ENCODE measurements at regions not wholly inside any gene's neighbourhood (a gene's known extent, or its start where the extent isn't known, plus 50 kb on each side); places are given as distances from the start of the nearest gene placed in this dataset.

DNA sequence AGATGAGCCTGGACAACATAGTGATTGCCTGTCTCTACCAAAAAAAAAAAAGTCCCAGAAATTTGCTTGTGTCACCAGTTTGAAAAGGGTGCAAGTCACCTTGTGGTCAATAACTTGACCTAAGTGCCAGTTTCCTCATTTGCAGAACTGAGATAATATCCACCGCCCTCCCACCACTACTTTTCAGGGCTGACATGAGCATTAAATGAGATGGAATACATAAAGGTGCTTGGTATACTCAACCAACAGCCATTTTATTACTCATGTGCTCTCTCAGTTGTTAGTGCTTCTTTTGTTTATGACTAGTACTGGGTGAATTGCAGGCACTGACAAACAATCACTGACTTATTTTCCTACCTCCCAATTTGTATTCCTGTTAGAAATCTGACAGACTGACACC is 340.5 kb upstream of the SATB1 start:
- no peaks in the 10 kb centered on the region for H3K9me3 ChIP-seq (ENCODE audit: control insufficient read depth, low read length)
- H3K4me1 ChIP-seq (ENCODE audit: control insufficient read depth, insufficient read depth, low read length) = peaks cover 22% of the 10 kb centered on the region
- no peaks in the 10 kb centered on the region for H3K27me3 ChIP-seq (ENCODE audit: control insufficient read depth, insufficient read depth, low read length)
- H3K4me3 ChIP-seq (ENCODE audit: low read length) = no peak overlapping the region
- no peaks in the 10 kb centered on the region for H3K36me3 ChIP-seq (ENCODE audit: control insufficient read depth, insufficient read depth, low read length)
- no peak overlapping the region for H3K9ac ChIP-seq (ENCODE audit: low read length)

- Histone ChIP-seq H3K27me3 (ENCODE audit: control insufficient read depth, insufficient read depth, low read length) (no peaks in the 10 kb centered on the region), H3K9ac (ENCODE audit: low read length) (no peak overlapping the region), H3K9me3 (ENCODE audit: control insufficient read depth, low read length) (no peaks in the 10 kb centered on the region), H3K4me1 (ENCODE audit: control insufficient read depth, insufficient read depth, low read length) (peaks cover 22% of the 10 kb centered on the region), H3K4me3 (ENCODE audit: low read length) (no peak overlapping the region), H3K36me3 (ENCODE audit: control insufficient read depth, insufficient read depth, low read length) (no peaks in the 10 kb centered on the region)
Observed at GRCh38 chr3:18765161-18765560, 340.0 kb upstream of the SATB1 start.

DNA sequence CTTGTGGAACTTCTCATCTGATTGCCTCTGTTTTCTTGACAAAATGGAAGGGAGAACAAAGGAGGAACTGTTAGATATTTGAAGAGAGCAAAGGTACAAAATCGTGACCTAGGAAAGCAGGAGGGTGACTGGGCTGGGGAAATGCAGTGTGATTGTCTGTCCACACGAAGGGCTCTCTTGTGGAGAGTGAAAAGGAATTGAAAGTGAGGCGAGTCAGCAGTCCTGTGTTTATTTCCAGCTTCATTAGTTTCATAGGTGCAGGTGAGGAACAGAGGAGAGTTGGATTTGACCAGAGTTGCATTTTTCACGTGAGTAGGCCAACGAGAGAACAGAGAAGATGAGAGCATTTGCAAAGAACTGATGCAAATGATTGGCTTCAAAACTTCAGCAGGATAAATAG is 336.4 kb upstream of the SATB1 start:
- H3K36me3 ChIP-seq (ENCODE audit: control insufficient read depth, insufficient read depth, low read length) = no peaks in the 10 kb centered on the region
- H3K4me3 ChIP-seq (ENCODE audit: low read length) = no peak overlapping the region
- H3K27me3 ChIP-seq (ENCODE audit: control insufficient read depth, insufficient read depth, low read length) = no peaks in the 10 kb centered on the region
- H3K9ac ChIP-seq (ENCODE audit: low read length) = no peak overlapping the region
- no peaks in the 10 kb centered on the region for H3K9me3 ChIP-seq (ENCODE audit: control insufficient read depth, low read length)
- peaks cover 14% of the 10 kb centered on the region for H3K4me1 ChIP-seq (ENCODE audit: control insufficient read depth, insufficient read depth, low read length)

DNA sequence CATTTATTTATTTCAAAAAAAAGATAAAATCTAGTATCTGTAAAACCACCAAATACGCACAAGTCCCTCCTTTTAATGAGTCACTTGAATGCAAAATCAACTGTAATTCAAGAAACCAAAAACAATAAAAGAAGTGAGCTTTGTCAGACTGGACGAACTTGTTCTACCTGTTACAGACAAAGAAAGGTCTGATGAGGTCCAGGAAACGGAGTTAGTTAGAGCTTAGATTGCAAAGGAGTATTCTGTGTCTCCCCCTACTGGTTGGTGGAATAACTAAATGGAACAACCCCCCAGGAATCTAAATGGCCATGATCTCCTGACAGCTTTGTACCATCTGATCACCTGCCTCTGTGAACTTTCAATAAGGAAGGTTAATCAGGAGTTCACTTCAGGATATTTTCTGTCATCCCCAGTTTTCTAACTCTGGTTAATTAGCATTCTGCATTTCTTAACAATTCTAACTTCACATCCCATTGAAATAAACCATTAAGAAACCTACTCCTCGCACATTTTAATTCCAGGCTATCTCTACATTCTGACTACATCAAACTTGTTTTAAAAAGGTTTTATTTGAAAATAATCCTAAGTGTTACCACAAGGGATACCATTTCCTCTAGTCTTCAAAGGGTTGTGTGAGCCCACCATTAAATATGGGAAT is 333.0 kb upstream of the SATB1 start:
- Histone ChIP-seq H3K36me3 (ENCODE audit: control insufficient read depth, insufficient read depth, low read length) (no peaks in the 10 kb centered on the region), H3K4me1 (ENCODE audit: control insufficient read depth, insufficient read depth, low read length) (peaks cover 15% of the 10 kb centered on the region), H3K9ac (ENCODE audit: low read length) (no peak overlapping the region), H3K4me3 (ENCODE audit: low read length) (no peak overlapping the region), H3K27me3 (ENCODE audit: control insufficient read depth, insufficient read depth, low read length) (no peaks in the 10 kb centered on the region), H3K9me3 (ENCODE audit: control insufficient read depth, low read length) (no peaks in the 10 kb centered on the region)

DNA sequence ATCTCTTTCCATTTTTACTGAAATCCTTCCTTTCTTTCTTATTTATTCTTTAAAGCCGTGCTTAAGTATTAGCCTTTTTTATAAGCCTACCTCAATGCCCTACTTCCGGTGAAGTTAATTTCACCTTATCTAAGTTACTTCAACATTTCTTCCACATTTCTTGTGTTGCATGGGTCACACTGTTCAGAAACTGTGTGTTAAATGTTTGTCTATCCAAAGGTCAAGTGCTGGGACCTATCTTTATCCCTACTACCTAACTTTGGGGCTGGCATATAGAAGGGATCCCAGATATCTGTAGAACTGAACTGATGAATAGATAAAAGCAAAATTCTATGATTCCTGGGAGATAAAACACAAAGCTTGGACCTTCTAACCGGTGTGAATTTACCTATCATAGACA is 332.3 kb upstream of the SATB1 start:
- Histone ChIP-seq H3K9me3 (ENCODE audit: control insufficient read depth, low read length) (no peaks in the 10 kb centered on the region), H3K27me3 (ENCODE audit: control insufficient read depth, insufficient read depth, low read length) (no peaks in the 10 kb centered on the region), H3K36me3 (ENCODE audit: control insufficient read depth, insufficient read depth, low read length) (no peaks in the 10 kb centered on the region), H3K4me1 (ENCODE audit: control insufficient read depth, insufficient read depth, low read length) (peaks cover 15% of the 10 kb centered on the region), H3K4me3 (ENCODE audit: low read length) (no peak overlapping the region), H3K9ac (ENCODE audit: low read length) (no peak overlapping the region)

GRCh38 chr3:18752273-18752934 is 327.3 kb upstream of the SATB1 start:
- no peak overlapping the region for H3K4me3 ChIP-seq (ENCODE audit: low read length)
- H3K4me1 ChIP-seq (ENCODE audit: control insufficient read depth, insufficient read depth, low read length) = peaks cover 9% of the 10 kb centered on the region
- H3K9me3 ChIP-seq (ENCODE audit: control insufficient read depth, low read length) = no peaks in the 10 kb centered on the region
- no peaks in the 10 kb centered on the region for H3K27me3 ChIP-seq (ENCODE audit: control insufficient read depth, insufficient read depth, low read length)
- no peak overlapping the region for H3K9ac ChIP-seq (ENCODE audit: low read length)
- H3K36me3 ChIP-seq (ENCODE audit: control insufficient read depth, insufficient read depth, low read length) = no peaks in the 10 kb centered on the region

DNA sequence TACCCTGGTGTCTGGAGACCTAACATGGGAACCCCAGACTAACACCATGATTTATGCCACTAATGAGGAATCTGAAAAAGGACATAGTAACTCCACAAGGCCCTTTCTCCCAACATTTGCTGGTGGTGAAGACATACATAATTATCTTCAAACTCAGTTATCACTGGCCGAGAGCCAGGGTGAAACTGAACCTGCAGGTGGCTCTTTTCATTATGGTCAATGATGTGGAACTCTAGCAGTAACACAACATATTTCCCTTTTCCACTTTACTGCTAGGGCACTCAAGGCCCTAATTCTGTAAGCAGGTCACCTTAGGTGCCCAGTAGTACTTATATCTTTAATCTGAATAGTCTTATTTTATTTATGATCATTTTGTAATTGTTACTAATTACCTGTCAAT is 326.4 kb upstream of the SATB1 start:
- H3K4me1 ChIP-seq (ENCODE audit: control insufficient read depth, insufficient read depth, low read length) = peaks cover 4% of the 10 kb centered on the region
- H3K4me3 ChIP-seq (ENCODE audit: low read length) = no peak overlapping the region
- no peak overlapping the region for H3K9ac ChIP-seq (ENCODE audit: low read length)
- H3K36me3 ChIP-seq (ENCODE audit: control insufficient read depth, insufficient read depth, low read length) = no peaks in the 10 kb centered on the region
- no peaks in the 10 kb centered on the region for H3K9me3 ChIP-seq (ENCODE audit: control insufficient read depth, low read length)
- no peaks in the 10 kb centered on the region for H3K27me3 ChIP-seq (ENCODE audit: control insufficient read depth, insufficient read depth, low read length)

GRCh38 chr3:18747383-18747782 is 322.2 kb upstream of the SATB1 start:
- no peaks in the 10 kb centered on the region for H3K9me3 ChIP-seq (ENCODE audit: control insufficient read depth, low read length)
- H3K27me3 ChIP-seq (ENCODE audit: control insufficient read depth, insufficient read depth, low read length) = no peaks in the 10 kb centered on the region
- no peaks in the 10 kb centered on the region for H3K4me1 ChIP-seq (ENCODE audit: control insufficient read depth, insufficient read depth, low read length)
- H3K4me3 ChIP-seq (ENCODE audit: low read length) = no peak overlapping the region
- H3K36me3 ChIP-seq (ENCODE audit: control insufficient read depth, insufficient read depth, low read length) = no peaks in the 10 kb centered on the region
- no peak overlapping the region for H3K9ac ChIP-seq (ENCODE audit: low read length)

GRCh38 chr3:18745472-18745871 is 320.3 kb upstream of the SATB1 start:
- Histone ChIP-seq H3K4me3 (ENCODE audit: low read length) (no peak overlapping the region), H3K9ac (ENCODE audit: low read length) (no peak overlapping the region), H3K9me3 (ENCODE audit: control insufficient read depth, low read length) (no peaks in the 10 kb centered on the region), H3K4me1 (ENCODE audit: control insufficient read depth, insufficient read depth, low read length) (no peaks in the 10 kb centered on the region), H3K36me3 (ENCODE audit: control insufficient read depth, insufficient read depth, low read length) (no peaks in the 10 kb centered on the region), H3K27me3 (ENCODE audit: control insufficient read depth, insufficient read depth, low read length) (no peaks in the 10 kb centered on the region)

GRCh38 chr3:18744472-18744871 is 319.3 kb upstream of the SATB1 start:
- Histone ChIP-seq H3K4me1 (ENCODE audit: control insufficient read depth, insufficient read depth, low read length) (no peaks in the 10 kb centered on the region), H3K9me3 (ENCODE audit: control insufficient read depth, low read length) (no peaks in the 10 kb centered on the region), H3K27me3 (ENCODE audit: control insufficient read depth, insufficient read depth, low read length) (no peaks in the 10 kb centered on the region), H3K4me3 (ENCODE audit: low read length) (no peak overlapping the region), H3K9ac (ENCODE audit: low read length) (no peak overlapping the region), H3K36me3 (ENCODE audit: control insufficient read depth, insufficient read depth, low read length) (no peaks in the 10 kb centered on the region)

DNA sequence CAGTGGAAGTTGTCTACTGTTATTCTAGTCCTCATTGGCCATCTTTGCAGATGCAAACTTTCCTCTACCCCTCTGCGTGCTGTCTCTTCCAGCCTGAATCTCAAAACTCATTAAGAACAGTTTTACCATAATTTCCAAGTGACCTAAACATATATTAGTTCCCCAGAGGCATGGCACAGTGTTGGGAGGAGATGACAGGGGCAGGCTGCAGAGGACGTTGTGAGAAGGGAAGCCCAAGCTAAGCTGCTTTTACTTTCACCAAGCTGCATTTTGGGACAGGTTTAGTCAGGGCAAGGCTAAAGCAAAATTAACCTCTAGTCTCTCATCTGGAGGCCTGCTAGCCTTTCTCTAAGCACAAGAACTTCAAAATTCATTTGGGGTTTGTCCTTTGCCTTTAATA is 318.6 kb upstream of the SATB1 start:
- H3K4me1 ChIP-seq (ENCODE audit: control insufficient read depth, insufficient read depth, low read length) = no peaks in the 10 kb centered on the region
- no peak overlapping the region for H3K4me3 ChIP-seq (ENCODE audit: low read length)
- H3K36me3 ChIP-seq (ENCODE audit: control insufficient read depth, insufficient read depth, low read length) = no peaks in the 10 kb centered on the region
- no peaks in the 10 kb centered on the region for H3K27me3 ChIP-seq (ENCODE audit: control insufficient read depth, insufficient read depth, low read length)
- no peaks in the 10 kb centered on the region for H3K9me3 ChIP-seq (ENCODE audit: control insufficient read depth, low read length)
- H3K9ac ChIP-seq (ENCODE audit: low read length) = no peak overlapping the region

DNA sequence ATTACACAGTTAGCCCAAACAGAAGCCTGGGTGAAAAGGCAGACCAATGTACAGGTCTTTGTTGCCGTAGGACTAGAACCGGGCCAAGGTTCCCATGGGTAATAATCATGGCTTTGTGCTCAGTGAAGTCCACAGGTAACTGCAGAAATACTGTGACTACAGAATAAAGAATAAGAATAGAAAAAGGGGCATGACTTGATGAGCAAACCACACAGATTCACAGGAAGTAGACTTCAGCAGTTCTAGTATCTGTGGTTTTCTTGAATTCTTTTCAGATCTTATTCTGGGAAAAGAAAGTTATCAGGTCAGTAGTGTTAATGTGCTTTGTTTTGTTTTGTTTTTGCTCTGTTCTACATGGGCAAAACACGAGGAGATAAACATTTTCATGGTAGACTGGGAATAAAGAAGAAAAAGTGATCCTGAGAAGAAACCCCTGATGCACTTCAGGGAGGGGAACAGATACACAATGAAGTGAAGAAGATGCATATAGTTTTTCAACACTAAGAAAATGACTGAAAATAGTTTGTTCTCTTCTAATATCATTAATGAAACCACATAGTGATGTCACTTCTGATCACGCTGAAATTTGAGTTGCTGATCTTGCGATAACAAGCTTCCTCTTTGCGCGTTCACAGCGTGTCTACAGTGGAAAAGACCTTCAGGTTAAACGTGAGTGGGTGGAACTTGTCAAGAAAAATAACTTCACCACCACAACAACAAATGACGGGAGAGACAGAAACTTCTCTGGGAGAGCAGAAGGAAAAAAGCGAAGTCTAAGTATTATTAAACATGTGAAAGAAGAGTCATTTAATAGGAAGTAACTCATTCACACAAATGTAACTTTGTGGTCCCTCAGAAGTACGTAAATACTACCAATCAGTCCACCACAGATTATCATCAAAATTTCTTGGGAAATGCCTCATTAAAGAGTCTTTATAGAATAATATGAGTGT is 315.8 kb upstream of the SATB1 start:
- no peaks in the 10 kb centered on the region for H3K4me1 ChIP-seq (ENCODE audit: control insufficient read depth, insufficient read depth, low read length)
- no peak overlapping the region for H3K4me3 ChIP-seq (ENCODE audit: low read length)
- no peaks in the 10 kb centered on the region for H3K9me3 ChIP-seq (ENCODE audit: control insufficient read depth, low read length)
- H3K27me3 ChIP-seq (ENCODE audit: control insufficient read depth, insufficient read depth, low read length) = no peaks in the 10 kb centered on the region
- no peak overlapping the region for H3K9ac ChIP-seq (ENCODE audit: low read length)
- H3K36me3 ChIP-seq (ENCODE audit: control insufficient read depth, insufficient read depth, low read length) = no peaks in the 10 kb centered on the region
